ENCODE measurements at regions not wholly inside any gene's neighbourhood (a gene's known extent, or its start where the extent isn't known, plus 50 kb on each side); places are given as distances from the start of the nearest gene placed in this dataset.

DNA sequence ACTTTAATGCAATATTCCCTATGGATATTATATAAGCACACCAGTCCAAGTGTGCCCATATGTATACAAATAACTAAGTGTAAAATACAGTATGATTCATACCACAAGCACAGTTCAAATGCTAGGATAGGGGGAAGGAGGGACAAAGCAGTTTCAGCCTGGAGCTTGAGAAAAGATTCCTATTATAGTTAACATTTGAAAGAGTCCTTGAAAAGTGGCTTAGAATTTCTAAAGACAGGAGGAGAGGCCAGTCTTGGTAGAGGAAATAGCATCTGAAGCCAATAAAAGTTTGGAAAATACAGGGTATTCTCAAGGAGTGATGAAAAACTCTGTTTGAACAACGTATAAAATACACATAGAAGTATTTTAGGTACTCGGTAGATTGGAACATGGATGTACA lies 173.4 kb upstream of the CWC22 start:
- H3K4me1 Mint-ChIP-seq, result peaks cover 2% of the 10 kb centered on the region

DNA sequence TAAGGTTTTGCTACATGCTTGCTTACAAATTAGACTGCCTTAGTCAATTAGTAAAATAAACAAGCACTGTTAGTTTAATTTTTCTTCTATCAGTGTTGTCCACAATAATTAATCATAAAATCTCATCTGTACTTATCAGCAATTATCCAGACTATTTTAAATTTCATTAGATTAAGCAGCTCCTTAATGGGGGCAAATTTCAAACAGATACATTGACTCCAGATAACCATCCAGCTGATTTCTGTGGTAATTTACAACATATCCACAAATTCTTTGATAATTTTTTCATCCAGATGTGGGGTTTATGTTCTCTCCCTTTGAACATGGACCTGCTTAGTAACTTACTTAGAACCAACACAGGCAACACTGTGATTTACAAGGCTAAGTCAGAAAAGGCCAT lies 170.4 kb upstream of the CWC22 start:
- Mint-ChIP-seq H3K36me3 (ENCODE audit: low read depth) (no peaks in the 10 kb centered on the region), H3K27ac (no peak overlapping the region), H3K9me3 (no peaks in the 10 kb centered on the region), H3K4me1 (peaks cover 2% of the 10 kb centered on the region), H3K27me3 (ENCODE audit: insufficient read depth) (no peaks in the 10 kb centered on the region), H3K4me3 (no peak overlapping the region)
- no peaks in the 10 kb centered on the region for H3K27me3 ChIP-seq (ENCODE audit: control insufficient read depth, insufficient read depth, low read length, poor library complexity, severe bottlenecking)
- no peak overlapping the region for H3K4me3 ChIP-seq (ENCODE audit: low read length)
- DNase-seq, result no peak
- no peaks in the 10 kb centered on the region for H3K9me3 ChIP-seq (ENCODE audit: control insufficient read depth, low read length)
- no peaks in the 10 kb centered on the region for H3K4me1 ChIP-seq (ENCODE audit: control insufficient read depth, insufficient read depth, low read length)
- H3K36me3 ChIP-seq (ENCODE audit: control insufficient read depth, insufficient read depth, low read length), result no peaks in the 10 kb centered on the region
- TF ChIP-seq, protein P1, sequence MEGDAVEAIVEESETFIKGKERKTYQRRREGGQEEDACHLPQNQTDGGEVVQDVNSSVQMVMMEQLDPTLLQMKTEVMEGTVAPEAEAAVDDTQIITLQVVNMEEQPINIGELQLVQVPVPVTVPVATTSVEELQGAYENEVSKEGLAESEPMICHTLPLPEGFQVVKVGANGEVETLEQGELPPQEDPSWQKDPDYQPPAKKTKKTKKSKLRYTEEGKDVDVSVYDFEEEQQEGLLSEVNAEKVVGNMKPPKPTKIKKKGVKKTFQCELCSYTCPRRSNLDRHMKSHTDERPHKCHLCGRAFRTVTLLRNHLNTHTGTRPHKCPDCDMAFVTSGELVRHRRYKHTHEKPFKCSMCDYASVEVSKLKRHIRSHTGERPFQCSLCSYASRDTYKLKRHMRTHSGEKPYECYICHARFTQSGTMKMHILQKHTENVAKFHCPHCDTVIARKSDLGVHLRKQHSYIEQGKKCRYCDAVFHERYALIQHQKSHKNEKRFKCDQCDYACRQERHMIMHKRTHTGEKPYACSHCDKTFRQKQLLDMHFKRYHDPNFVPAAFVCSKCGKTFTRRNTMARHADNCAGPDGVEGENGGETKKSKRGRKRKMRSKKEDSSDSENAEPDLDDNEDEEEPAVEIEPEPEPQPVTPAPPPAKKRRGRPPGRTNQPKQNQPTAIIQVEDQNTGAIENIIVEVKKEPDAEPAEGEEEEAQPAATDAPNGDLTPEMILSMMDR (conservative IDR thresholded peaks at IDR 0.05), result no peak
- no peak overlapping the region for H3K27ac ChIP-seq (ENCODE audit: low read depth, low read length)
- H3K9ac ChIP-seq (ENCODE audit: extremely low read depth, low read length, poor library complexity, severe bottlenecking), result no peak overlapping the region

More for the DNA sequence above, 173.4 kb upstream of the CWC22 start:
- no peak overlapping the region for H3K4me3 Mint-ChIP-seq
- Histone ChIP-seq H3K9ac (ENCODE audit: extremely low read depth, low read length, poor library complexity, severe bottlenecking) (no peak overlapping the region), H3K27me3 (ENCODE audit: control insufficient read depth, insufficient read depth, low read length, poor library complexity, severe bottlenecking) (no peaks in the 10 kb centered on the region), H3K27ac (ENCODE audit: low read depth, low read length) (no peak overlapping the region), H3K4me3 (ENCODE audit: low read length) (no peak overlapping the region), H3K9me3 (ENCODE audit: control insufficient read depth, low read length) (no peaks in the 10 kb centered on the region), H3K4me1 (ENCODE audit: control insufficient read depth, insufficient read depth, low read length) (no peaks in the 10 kb centered on the region), H3K36me3 (ENCODE audit: control insufficient read depth, insufficient read depth, low read length) (no peaks in the 10 kb centered on the region)
- H3K27ac Mint-ChIP-seq, result no peak overlapping the region
- no peaks in the 10 kb centered on the region for H3K9me3 Mint-ChIP-seq
- TF ChIP-seq, protein P1 (conservative IDR thresholded peaks at IDR 0.05), result no peak
- no peaks in the 10 kb centered on the region for H3K36me3 Mint-ChIP-seq (ENCODE audit: low read depth)
- WGBS, 2 experiments (ENCODE audit: insufficient coverage in 1 of 2, insufficient read length in 1 of 2), result 79% methylated on average over 2 of the region's 2 CpGs; no CpG with 5 or more reads in 1 of the 2 experiments
- DNase-seq, result no peak
- H3K27me3 Mint-ChIP-seq (ENCODE audit: insufficient read depth), result no peaks in the 10 kb centered on the region

DNA sequence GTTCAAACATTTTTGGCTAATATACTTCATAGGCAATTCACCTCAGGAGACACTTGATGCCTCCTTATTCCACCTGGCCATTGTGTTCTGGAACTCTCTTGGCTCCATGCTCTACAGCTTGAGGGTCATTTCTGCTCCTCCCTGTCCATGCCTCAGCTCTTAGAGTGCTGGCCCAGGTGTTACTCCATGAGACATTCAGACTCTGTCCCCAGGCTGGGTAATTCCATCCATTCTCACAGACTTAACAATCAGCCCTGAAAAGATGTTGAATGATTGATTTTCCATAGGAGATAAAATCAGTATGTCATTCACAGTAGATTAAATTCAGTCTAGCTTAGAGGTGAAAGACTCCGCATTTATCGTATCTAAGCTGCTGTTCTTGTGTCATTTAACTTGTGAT lies 168.6 kb upstream of the CWC22 start:
- Mint-ChIP-seq H3K4me3 (no peak overlapping the region), H3K36me3 (ENCODE audit: low read depth) (no peaks in the 10 kb centered on the region), H3K9me3 (peaks cover 5% of the 10 kb centered on the region), H3K4me1 (peaks cover 2% of the 10 kb centered on the region), H3K27me3 (ENCODE audit: insufficient read depth) (no peaks in the 10 kb centered on the region), H3K27ac (no peak overlapping the region)
- no peak for DNase-seq
- Histone ChIP-seq H3K36me3 (ENCODE audit: control insufficient read depth, insufficient read depth, low read length) (no peaks in the 10 kb centered on the region), H3K27ac (ENCODE audit: low read depth, low read length) (no peak overlapping the region), H3K9ac (ENCODE audit: extremely low read depth, low read length, poor library complexity, severe bottlenecking) (no peak overlapping the region), H3K9me3 (ENCODE audit: control insufficient read depth, low read length) (no peaks in the 10 kb centered on the region), H3K4me1 (ENCODE audit: control insufficient read depth, insufficient read depth, low read length) (no peaks in the 10 kb centered on the region), H3K4me3 (ENCODE audit: low read length) (no peak overlapping the region), H3K27me3 (ENCODE audit: control insufficient read depth, insufficient read depth, low read length, poor library complexity, severe bottlenecking) (no peaks in the 10 kb centered on the region)
- TF ChIP-seq, protein P1 (conservative IDR thresholded peaks at IDR 0.05), result no peak
- 100% methylated on average over 2 of the region's 2 CpGs; no CpG with 5 or more reads in 1 of the 2 experiments for WGBS, 2 experiments (ENCODE audit: insufficient coverage in 1 of 2, insufficient read length in 1 of 2)
